ENCODE measurements at regions not wholly inside any gene's neighbourhood (a gene's known extent, or its start where the extent isn't known, plus 50 kb on each side); places are given as distances from the start of the nearest gene placed in this dataset.
A peak's percentile ranks its signal among the peaks of the same experiment; 100 is the strongest.

GRCh38 chr2:64860276-64860885 is 128.8 kb upstream of the SLC1A4 start:
- H3K36me3 ChIP-seq (ENCODE audit: insufficient read depth, insufficient read length, low read length), result no peaks in the 10 kb centered on the region
- no peaks in the 10 kb centered on the region for H3K27me3 ChIP-seq (ENCODE audit: insufficient read depth, insufficient read length)
- TF ChIP-seq ZNF274 (IDR thresholded peaks at IDR 0.05; ENCODE audit: low read depth, low read length) (no peak), YY1 (IDR thresholded peaks at IDR 0.05; ENCODE audit: insufficient read depth, insufficient read length) (no peak)
- H3K4me1 ChIP-seq (ENCODE audit: insufficient read depth, insufficient read length), result peaks cover 14% of the 10 kb centered on the region
- H3K9ac ChIP-seq (ENCODE audit: insufficient read length, low read depth), result peak overlapping the region; percentile 26
- no peak overlapping the region for H3K4me3 ChIP-seq (ENCODE audit: insufficient read length, low read depth)
- H3K9me3 ChIP-seq (ENCODE audit: insufficient read depth, low read length), result peaks cover 6% of the 10 kb centered on the region; the same call in 1 of the 2 replicates
- DNase-seq (ENCODE audit: low read depth, low spot score), result no peak

GRCh38 chr2:64860936-64861335 is 128.3 kb upstream of the SLC1A4 start:
- no peak overlapping the region for H3K4me3 ChIP-seq (ENCODE audit: insufficient read length, low read depth)
- TF ChIP-seq ZNF274 (IDR thresholded peaks at IDR 0.05; ENCODE audit: low read depth, low read length), result no peak
- TF ChIP-seq SUZ12 (IDR thresholded peaks at IDR 0.05; ENCODE audit: extremely low read depth, insufficient read depth, insufficient read length), result no peak
- TF ChIP-seq YY1 (IDR thresholded peaks at IDR 0.05; ENCODE audit: insufficient read depth, insufficient read length), result no peak
- H3K27me3 ChIP-seq (ENCODE audit: insufficient read depth, insufficient read length), result peaks cover 3% of the 10 kb centered on the region
- DNase-seq (ENCODE audit: low read depth, low spot score), result no peak
- peaks cover 6% of the 10 kb centered on the region; the same call in 1 of the 2 replicates for H3K9me3 ChIP-seq (ENCODE audit: insufficient read depth, low read length)
- no peaks in the 10 kb centered on the region for H3K36me3 ChIP-seq (ENCODE audit: insufficient read depth, insufficient read length, low read length)
- peaks cover 14% of the 10 kb centered on the region for H3K4me1 ChIP-seq (ENCODE audit: insufficient read depth, insufficient read length)
- no peak overlapping the region for H3K9ac ChIP-seq (ENCODE audit: insufficient read length, low read depth)

- no peak overlapping the region for H3K9ac ChIP-seq (ENCODE audit: insufficient read length, low read depth)
- no peak overlapping the region for H3K4me3 ChIP-seq (ENCODE audit: insufficient read length, low read depth)
- H3K36me3 ChIP-seq (ENCODE audit: insufficient read depth, insufficient read length, low read length), result no peaks in the 10 kb centered on the region
- no peak for TF ChIP-seq ZNF274 (IDR thresholded peaks at IDR 0.05; ENCODE audit: low read depth, low read length)
- no peak for TF ChIP-seq YY1 (IDR thresholded peaks at IDR 0.05; ENCODE audit: insufficient read depth, insufficient read length)
- no peak for TF ChIP-seq SUZ12 (IDR thresholded peaks at IDR 0.05; ENCODE audit: extremely low read depth, insufficient read depth, insufficient read length)
- H3K4me1 ChIP-seq (ENCODE audit: insufficient read depth, insufficient read length), result peaks cover 14% of the 10 kb centered on the region
- no peak for DNase-seq (ENCODE audit: low read depth, low spot score)
- H3K27me3 ChIP-seq (ENCODE audit: insufficient read depth, insufficient read length), result peaks cover 10% of the 10 kb centered on the region
- H3K9me3 ChIP-seq (ENCODE audit: insufficient read depth, low read length), result peaks cover 6% of the 10 kb centered on the region; the same call in 1 of the 2 replicates
Observed at GRCh38 chr2:64861452-64862397, 127.5 kb upstream of the SLC1A4 start.

- Histone ChIP-seq H3K4me1 (ENCODE audit: insufficient read depth, insufficient read length) (peaks cover 13% of the 10 kb centered on the region), H3K4me3 (ENCODE audit: insufficient read length, low read depth) (no peak overlapping the region), H3K36me3 (ENCODE audit: insufficient read depth, insufficient read length, low read length) (no peaks in the 10 kb centered on the region), H3K9ac (ENCODE audit: insufficient read length, low read depth) (no peak overlapping the region), H3K27me3 (ENCODE audit: insufficient read depth, insufficient read length) (peaks cover 14% of the 10 kb centered on the region), H3K9me3 (ENCODE audit: insufficient read depth, low read length) (peaks cover 6% of the 10 kb centered on the region; the same call in 1 of the 2 replicates)
- no peak for TF ChIP-seq SUZ12 (IDR thresholded peaks at IDR 0.05; ENCODE audit: extremely low read depth, insufficient read depth, insufficient read length)
- no peak for TF ChIP-seq YY1 (IDR thresholded peaks at IDR 0.05; ENCODE audit: insufficient read depth, insufficient read length)
- no peak for TF ChIP-seq ZNF274 (IDR thresholded peaks at IDR 0.05; ENCODE audit: low read depth, low read length)
- no peak for DNase-seq (ENCODE audit: low read depth, low spot score)
Observed at GRCh38 chr2:64862623-64863022, 126.6 kb upstream of the SLC1A4 start.

GRCh38 chr2:64863097-64863820 is 125.9 kb upstream of the SLC1A4 start:
- no peak for TF ChIP-seq ZNF274 (IDR thresholded peaks at IDR 0.05; ENCODE audit: low read depth, low read length)
- no peak for TF ChIP-seq YY1 (IDR thresholded peaks at IDR 0.05; ENCODE audit: insufficient read depth, insufficient read length)
- TF ChIP-seq SUZ12 (IDR thresholded peaks at IDR 0.05; ENCODE audit: extremely low read depth, insufficient read depth, insufficient read length), result no peak
- Histone ChIP-seq H3K4me1 (ENCODE audit: insufficient read depth, insufficient read length) (peaks cover 8% of the 10 kb centered on the region), H3K9me3 (ENCODE audit: insufficient read depth, low read length) (peaks cover 6% of the 10 kb centered on the region; the same call in 1 of the 2 replicates), H3K9ac (ENCODE audit: insufficient read length, low read depth) (no peak overlapping the region), H3K4me3 (ENCODE audit: insufficient read length, low read depth) (no peak overlapping the region), H3K27me3 (ENCODE audit: insufficient read depth, insufficient read length) (peaks cover 14% of the 10 kb centered on the region), H3K36me3 (ENCODE audit: insufficient read depth, insufficient read length, low read length) (no peaks in the 10 kb centered on the region)
- no peak for DNase-seq (ENCODE audit: low read depth, low spot score)

- no peaks in the 10 kb centered on the region for H3K4me1 ChIP-seq (ENCODE audit: insufficient read depth, insufficient read length)
- peaks cover 14% of the 10 kb centered on the region for H3K27me3 ChIP-seq (ENCODE audit: insufficient read depth, insufficient read length)
- no peak for DNase-seq (ENCODE audit: low read depth, low spot score)
- H3K9ac ChIP-seq (ENCODE audit: insufficient read length, low read depth), result peak overlapping the region; percentile 78
- no peak for TF ChIP-seq SUZ12 (IDR thresholded peaks at IDR 0.05; ENCODE audit: extremely low read depth, insufficient read depth, insufficient read length)
- no peak for TF ChIP-seq ZNF274 (IDR thresholded peaks at IDR 0.05; ENCODE audit: low read depth, low read length)
- TF ChIP-seq YY1 (IDR thresholded peaks at IDR 0.05; ENCODE audit: insufficient read depth, insufficient read length), result no peak
- peaks cover 6% of the 10 kb centered on the region; the same call in 1 of the 2 replicates for H3K9me3 ChIP-seq (ENCODE audit: insufficient read depth, low read length)
- H3K4me3 ChIP-seq (ENCODE audit: insufficient read length, low read depth), result peak overlapping the region; percentile 55
- no peaks in the 10 kb centered on the region for H3K36me3 ChIP-seq (ENCODE audit: insufficient read depth, insufficient read length, low read length)
Observed at GRCh38 chr2:64865073-64865830, 123.9 kb upstream of the SLC1A4 start.
